GM23338 (cell line): ENCODE measurements at regions not wholly inside any gene's neighbourhood (a gene's known extent, or its start where the extent isn't known, plus 50 kb on each side); places are given as distances from the start of the nearest gene placed in this dataset.

ENCODE experiments used
- ATAC-seq: fragments of 200-7000 bp; cut with Tn5 transposase; 3 replicates; pipeline ENCODE4 v1.9.1; 2020
- DNase-seq: peaks from one replicate; pipeline ENCODE4 v3.0.0-alpha.2; 2015; ENCODE audit warnings: low spot score
- H2AFZ ChIP-seq: fragments of 200-600 bp; sonication (generic); 2 replicates; pipeline ENCODE4 v1.8.0; 2016; ENCODE audit warnings: antibody characterized with exemption, mild to moderate bottlenecking, moderate library complexity
- H3F3A ChIP-seq: fragments of 200-600 bp; sonication (generic); replicated peaks from 2 replicates; pipeline ENCODE4 v1.8.0; 2017; ENCODE audit warnings: antibody characterized with exemption, mixed run types, low read depth
- H3K27ac ChIP-seq: fragments of 200-600 bp; sonication (generic); 2 replicates; pipeline ENCODE4 v1.6.1; 2016; ENCODE audit warnings: low read depth
- H3K27me3 ChIP-seq: fragments of 200-600 bp; sonication (generic); 2 replicates; pipeline ENCODE4 v1.8.0; 2016; ENCODE audit warnings: mild to moderate bottlenecking, mixed run types, moderate library complexity; ENCODE audit not compliant: insufficient read depth
- H3K36me3 ChIP-seq: fragments of 200-600 bp; sonication (generic); 2 replicates; pipeline ENCODE4 v1.8.0; 2016; ENCODE audit warnings: mild to moderate bottlenecking; ENCODE audit not compliant: insufficient read depth
- H3K4me1 ChIP-seq: fragments of 200-600 bp; sonication (generic); 2 replicates; pipeline ENCODE4 v1.8.0; 2016; ENCODE audit warnings: mild to moderate bottlenecking, moderate library complexity; ENCODE audit not compliant: insufficient read depth
- H3K4me2 ChIP-seq: fragments of 200-600 bp; sonication (generic); 2 replicates; pipeline ENCODE4 v1.7.1; 2017; ENCODE audit warnings: mixed run types
- H3K4me3 ChIP-seq: fragments of 200-600 bp; sonication (generic); 2 replicates; pipeline ENCODE4 v1.6.1; 2016; ENCODE audit warnings: mixed run types
- H3K79me2 ChIP-seq: fragments of 200-600 bp; sonication (generic); replicated peaks from 2 replicates; pipeline ENCODE4 v1.8.0; 2017; ENCODE audit warnings: mild to moderate bottlenecking; ENCODE audit not compliant: insufficient read depth
- H3K9me2 ChIP-seq: fragments of 200-600 bp; sonication (generic); 2 replicates; pipeline ENCODE4 v1.8.0; 2017; ENCODE audit not compliant: insufficient read depth
- H4K20me1 ChIP-seq: fragments of 200-600 bp; sonication (generic); replicated peaks from 2 replicates; pipeline ENCODE4 v1.8.0; 2017; ENCODE audit warnings: mild to moderate bottlenecking; ENCODE audit not compliant: insufficient read depth
- H3K27ac Mint-ChIP-seq: 2 replicates; pipeline ENCODE4 v1.8.0; 2020; ENCODE audit warnings: inconsistent platforms, mild to moderate bottlenecking, moderate library complexity, mixed read lengths
- H3K27me3 Mint-ChIP-seq: 3 replicates; pipeline ENCODE4 v1.8.0; 2022; ENCODE audit warnings: low read depth, mild to moderate bottlenecking, moderate library complexity, mixed read lengths, inconsistent platforms; ENCODE audit not compliant: insufficient read depth, poor library complexity
- H3K36me3 Mint-ChIP-seq: 3 replicates; pipeline ENCODE4 v1.8.0; 2021; ENCODE audit warnings: low read depth, mild to moderate bottlenecking, inconsistent platforms, moderate library complexity, mixed read lengths
- H3K4me1 Mint-ChIP-seq: 3 replicates; pipeline ENCODE4 v1.8.0; 2020; ENCODE audit warnings: mild to moderate bottlenecking, inconsistent platforms, mixed read lengths
- H3K4me3 Mint-ChIP-seq: 3 replicates; pipeline ENCODE4 v1.8.0; 2021; ENCODE audit warnings: moderate library complexity, mild to moderate bottlenecking, inconsistent platforms, mixed read lengths
- H3K9me3 Mint-ChIP-seq: 3 replicates; pipeline ENCODE4 v1.8.0; 2020; ENCODE audit warnings: moderate library complexity, mild to moderate bottlenecking, inconsistent platforms, mixed read lengths
- CREB1 ChIP-seq: fragments of 250-450 bp; sonication (Bioruptor Pico); IDR thresholded peaks from 2 replicates; pipeline ENCODE4 v1.5.0; 2020; ENCODE audit warnings: low read depth, mild to moderate bottlenecking, moderate library complexity
- CTCF ChIP-seq, 2 experiments: fragments of 200-600 bp in 1 of 2; sonication (generic) in 1 of 2; conservative IDR thresholded peaks; 2 replicates each; pipeline versions ENCODE4 v1.5.1 to v1.6.1; 2016 to 2017; ENCODE audit warnings: antibody characterized with exemption in 2 of 2, low read depth in 2 of 2, mild to moderate bottlenecking in 2 of 2, moderate library complexity in 1 of 2
- ETS1 ChIP-seq: IDR thresholded peaks from 2 replicates; pipeline ENCODE4 v1.6.1; 2016; ENCODE audit warnings: antibody characterized with exemption
- EZH2 ChIP-seq: fragments of 200-600 bp; sonication (generic); IDR thresholded peaks from one replicate; pipeline ENCODE4 v1.8.0; 2017; ENCODE audit warnings: antibody characterized with exemption, mild to moderate bottlenecking, low read depth; ENCODE audit not compliant: unreplicated experiment
- EZH2phosphoT487 ChIP-seq: fragments of 200-600 bp; sonication (generic); IDR thresholded peaks from one replicate; pipeline ENCODE4 v1.8.1; 2018; ENCODE audit warnings: antibody characterized with exemption; ENCODE audit not compliant: unreplicated experiment
- JUNB ChIP-seq: IDR thresholded peaks from one replicate; pipeline ENCODE4 v1.6.1; 2016; ENCODE audit warnings: antibody characterized with exemption; ENCODE audit not compliant: unreplicated experiment
- NANOG ChIP-seq: IDR thresholded peaks from 2 replicates; pipeline ENCODE4 v1.6.1; 2016; ENCODE audit warnings: antibody characterized with exemption, borderline replicate concordance
- POLR2AphosphoS5 ChIP-seq: IDR thresholded peaks from 2 replicates; pipeline ENCODE4 v1.6.1; 2016; ENCODE audit warnings: antibody characterized with exemption, low read depth
- REST ChIP-seq: IDR thresholded peaks from one replicate; pipeline ENCODE4 v1.6.1; 2018; ENCODE audit warnings: antibody characterized with exemption; ENCODE audit not compliant: unreplicated experiment
- STAT1 ChIP-seq: IDR thresholded peaks from one replicate; pipeline ENCODE4 v1.6.1; 2016; ENCODE audit warnings: antibody characterized with exemption; ENCODE audit not compliant: unreplicated experiment
- ZNF114 ChIP-seq: fragments of 250-450 bp; sonication (Bioruptor Pico); IDR thresholded peaks from 2 replicates; pipeline ENCODE4 v1.5.0; 2020; ENCODE audit warnings: mild to moderate bottlenecking, moderate library complexity
- ZNF331 ChIP-seq: fragments of 250-450 bp; sonication (Bioruptor Pico); IDR thresholded peaks from 2 replicates; pipeline ENCODE4 v1.5.0; 2020; ENCODE audit warnings: low read depth, mild to moderate bottlenecking, moderate library complexity
- ZNF462 ChIP-seq: fragments of 250-450 bp; sonication (Bioruptor Pico); IDR thresholded peaks from 2 replicates; pipeline ENCODE4 v1.5.0; 2020; ENCODE audit warnings: mild to moderate bottlenecking, moderate library complexity

- Histone ChIP-seq H3K27ac (no peak overlapping the region), H3F3A (no peaks in the 10 kb centered on the region), H3K4me2 (no peak overlapping the region), H3K9me2 (no peaks in the 10 kb centered on the region; the same call in 1 of the 2 replicates), H2AFZ (no peak overlapping the region), H3K36me3 (no peaks in the 10 kb centered on the region), H3K4me1 (no peaks in the 10 kb centered on the region), H4K20me1 (no peaks in the 10 kb centered on the region), H3K27me3 (no peaks in the 10 kb centered on the region), H3K4me3 (no peak overlapping the region), H3K79me2 (no peaks in the 10 kb centered on the region)
- H3K4me3 Mint-ChIP-seq, result no peak overlapping the region
- TF ChIP-seq ZNF114 (CRISPR knock-in tag), result no peak
- TF ChIP-seq ZNF331 (CRISPR knock-in tag), result no peak
- no peak for TF ChIP-seq EZH2phosphoT487
- TF ChIP-seq STAT1, result no peak
- no peak for TF ChIP-seq ZNF462 (CRISPR knock-in tag)
- TF ChIP-seq CREB1, result no peak
- no peak for TF ChIP-seq NANOG
- no peak for TF ChIP-seq POLR2AphosphoS5
- no peak for TF ChIP-seq EZH2
- TF ChIP-seq REST, result no peak
- no peak for TF ChIP-seq CTCF (conservative IDR thresholded peaks at IDR 0.05; ENCODE audit: low read depth in 2 of 2)
- no peak for TF ChIP-seq ETS1
- no peak for TF ChIP-seq JUNB
- no peaks in the 10 kb centered on the region for H3K36me3 Mint-ChIP-seq
- DNase-seq (no peak), ATAC-seq (no peak)
- H3K27me3 Mint-ChIP-seq, result no peaks in the 10 kb centered on the region
- no peaks in the 10 kb centered on the region for H3K9me3 Mint-ChIP-seq
- no peaks in the 10 kb centered on the region; the same call in 2 of the 3 replicates for H3K4me1 Mint-ChIP-seq
- no peak overlapping the region for H3K27ac Mint-ChIP-seq
These were observed 557.8 kb upstream of the SLC35B3 start for GRCh38 chr6:8993111-8993510.
